ENCODE measurements at regions not wholly inside any gene's neighbourhood (a gene's known extent, or its start where the extent isn't known, plus 50 kb on each side); places are given as distances from the start of the nearest gene placed in this dataset.

- no peak for DNase-seq
Observed at GRCh38 chr2:239500574-239501550, 100.0 kb upstream of the HDAC4 start.

- no peak for DNase-seq
Observed at GRCh38 chr2:239499726-239500573, 99.1 kb upstream of the HDAC4 start.

GRCh38 chr2:239498981-239499634, 98.3 kb upstream of the HDAC4 start:
- no peak for DNase-seq

DNA sequence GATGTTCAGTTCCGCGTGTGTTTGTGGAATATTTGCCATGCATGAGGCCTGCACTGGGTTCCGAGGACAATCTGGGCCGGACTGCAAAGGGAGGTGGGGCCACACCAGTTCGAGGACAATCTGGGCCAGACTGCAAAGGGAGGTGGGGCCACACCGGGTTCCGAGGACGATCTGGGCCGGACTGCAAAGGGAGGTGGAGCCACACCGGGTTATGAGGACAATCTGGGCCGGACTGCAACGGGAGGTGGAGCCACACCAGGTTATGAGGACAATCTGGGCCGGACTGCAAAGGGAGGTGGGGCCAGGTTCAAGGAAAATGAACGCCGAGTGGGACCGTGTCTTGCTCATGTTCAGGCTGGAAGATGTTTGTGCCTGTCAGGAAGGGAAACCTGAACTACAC, 97.8 kb upstream of the HDAC4 start:
- no peak for DNase-seq

DNA sequence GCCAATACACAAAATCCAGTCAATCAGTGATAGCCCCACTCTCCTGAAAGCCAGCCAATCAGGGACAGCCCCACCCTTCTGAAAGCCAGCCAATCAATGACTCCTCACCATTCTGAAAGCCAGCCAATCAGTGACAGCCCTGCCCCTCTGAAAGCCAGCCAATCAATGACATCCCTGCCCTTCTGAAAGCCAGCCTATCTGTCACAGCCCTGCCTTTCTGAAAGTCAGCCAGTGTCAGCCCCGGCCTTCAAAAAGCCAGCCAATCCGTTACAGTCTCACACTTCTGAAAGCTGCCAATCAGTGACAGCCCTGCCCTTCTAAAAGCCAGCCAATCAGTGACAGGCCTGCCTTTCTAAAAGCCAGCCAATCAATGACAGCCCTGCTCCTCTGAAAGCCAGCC, 95.9 kb upstream of the HDAC4 start:
- no peak for DNase-seq

DNA sequence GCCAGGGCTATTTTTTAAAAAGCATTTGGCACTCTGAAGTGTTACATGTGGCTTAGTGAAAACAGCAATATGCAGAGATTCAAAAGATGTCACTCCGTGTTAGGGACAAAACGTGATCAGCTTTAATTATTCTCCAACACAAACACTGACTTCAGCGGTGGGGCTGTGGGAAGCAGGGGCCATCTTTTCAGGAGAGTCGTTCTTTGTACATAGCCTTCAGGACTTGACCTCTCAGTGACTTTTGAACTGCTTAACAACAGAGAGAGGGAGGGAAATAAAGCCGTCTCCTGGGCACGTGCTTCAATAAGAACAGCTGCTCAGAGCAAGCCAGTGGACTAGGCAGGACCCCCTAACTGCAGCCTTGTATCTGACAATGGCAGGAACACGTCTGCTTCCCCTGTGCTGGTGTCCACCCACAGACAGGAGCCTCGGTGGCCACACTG, 95.0 kb upstream of the HDAC4 start:
- DNase-seq: no peak

DNA sequence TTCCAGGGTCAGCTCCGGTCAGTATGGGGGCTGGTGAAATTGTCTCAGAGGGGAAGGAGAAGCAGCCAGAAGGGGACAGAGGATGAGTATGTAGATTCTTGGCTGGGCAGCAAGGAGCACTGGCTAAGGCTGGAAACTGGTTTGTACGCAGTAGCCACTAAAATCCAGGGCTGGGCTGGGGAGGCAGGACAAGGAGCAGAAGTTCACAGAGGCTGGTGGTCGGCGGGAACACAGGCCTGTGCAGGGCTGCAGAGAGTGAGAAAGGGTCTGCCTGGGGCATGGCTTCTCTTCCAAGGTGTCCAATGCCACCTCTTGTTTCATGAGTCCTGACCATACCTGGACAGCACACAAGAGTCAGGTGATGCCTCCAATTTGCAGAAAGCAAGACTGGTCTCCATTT, 94.4 kb upstream of the HDAC4 start:
- no peak for DNase-seq

DNA sequence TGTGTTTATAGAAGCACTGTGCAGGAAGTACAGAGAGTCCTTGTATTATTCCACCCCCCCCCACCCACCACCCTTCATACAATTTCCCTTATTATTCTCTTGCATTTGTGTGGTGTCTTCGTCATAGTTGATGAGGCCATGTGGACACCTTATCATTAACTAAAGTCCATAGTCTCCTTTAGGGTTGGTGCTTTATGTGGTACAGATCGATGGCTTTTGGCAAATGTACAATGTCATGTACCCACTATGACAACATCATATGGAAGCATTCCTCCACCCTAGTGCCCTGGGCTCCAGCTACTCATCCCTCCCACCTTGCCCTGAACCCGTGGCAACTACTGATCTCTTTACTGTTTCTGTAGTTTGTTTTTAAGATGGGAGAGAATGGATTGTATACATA, 93.8 kb upstream of the HDAC4 start:
- no peak for DNase-seq

GRCh38 chr2:239489481-239489880, 88.7 kb upstream of the HDAC4 start:
- DNase-seq: no peak

DNA sequence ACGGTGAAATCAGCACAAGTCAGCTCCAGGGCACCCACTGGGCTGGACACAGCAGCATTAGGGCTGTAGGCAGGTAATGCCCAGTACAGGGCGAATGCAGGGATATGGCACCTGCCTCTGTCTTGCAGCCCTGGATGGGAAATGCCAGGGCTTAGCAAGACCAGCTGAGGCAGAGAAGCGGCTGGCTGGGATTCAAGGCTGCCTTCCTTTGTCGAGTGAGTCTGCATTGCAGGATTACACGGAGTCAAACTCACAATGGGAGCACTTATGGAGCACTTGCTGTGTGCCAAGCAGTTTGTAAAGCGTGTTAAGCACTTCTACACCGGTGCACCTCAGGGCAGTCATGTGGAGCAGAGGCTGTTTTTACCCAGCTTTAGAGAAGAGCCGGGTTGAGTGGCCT, 87.3 kb upstream of the HDAC4 start:
- no peak for DNase-seq

DNA sequence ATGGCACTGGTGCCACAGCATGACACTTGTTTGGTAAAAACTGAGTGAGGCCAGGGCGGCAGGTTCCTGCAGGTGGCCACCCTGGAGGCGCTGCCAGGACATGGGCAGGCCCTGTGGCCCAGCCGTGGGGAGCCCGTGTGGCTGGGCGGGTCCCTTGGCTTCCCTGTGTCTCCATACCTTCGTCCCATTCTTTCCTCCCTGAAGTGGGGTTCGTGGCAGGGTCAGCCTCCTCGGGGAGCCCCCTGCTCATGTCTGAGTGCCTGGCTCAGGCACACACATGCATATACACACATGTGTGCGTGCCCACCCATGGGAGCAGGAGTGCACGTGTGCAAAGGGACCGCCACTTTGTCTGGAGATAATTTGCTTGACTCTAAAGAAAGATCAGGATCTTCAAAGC, 86.5 kb upstream of the HDAC4 start:
- DNase-seq: no peak

GRCh38 chr2:239485622-239486021, 84.8 kb upstream of the HDAC4 start:
- DNase-seq: no peak

DNA sequence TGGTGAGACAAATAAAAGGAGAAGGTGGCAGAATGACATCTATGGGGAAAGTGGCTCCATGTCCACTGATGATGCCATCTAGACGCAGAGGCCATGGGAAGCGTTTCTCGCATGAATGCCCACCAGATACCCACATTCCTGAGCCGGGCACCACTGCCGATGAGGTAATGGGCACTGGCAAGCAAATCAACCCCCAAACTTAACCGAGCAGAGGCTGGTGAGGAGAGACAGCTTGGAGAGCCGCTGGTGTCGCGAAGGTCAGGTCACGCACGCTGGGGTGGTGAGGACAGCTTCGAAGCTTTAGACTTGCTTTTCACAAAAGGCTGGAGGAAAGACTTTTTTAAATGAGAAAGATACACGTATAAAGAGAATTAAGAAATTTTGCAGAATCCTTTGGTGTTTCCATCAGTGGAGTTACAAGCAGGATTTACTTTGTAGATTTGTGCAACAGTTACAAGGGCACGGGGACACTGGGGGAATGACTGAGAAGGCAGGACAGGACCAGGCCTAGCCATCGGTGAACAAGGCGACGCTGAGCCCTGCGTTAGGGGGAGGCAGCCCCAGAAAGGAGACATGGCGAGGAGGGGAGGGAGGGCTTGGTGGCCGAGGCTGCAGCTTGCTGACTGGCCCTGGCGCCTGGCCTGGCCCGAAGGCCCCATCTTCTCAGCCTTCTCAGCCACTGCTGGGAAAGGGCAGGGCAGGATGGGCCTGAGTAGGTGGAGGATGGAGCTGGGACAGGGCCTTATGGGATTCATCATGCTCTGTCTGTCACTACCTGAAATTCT, 83.9 kb upstream of the HDAC4 start:
- DNase-seq: no peak

DNA sequence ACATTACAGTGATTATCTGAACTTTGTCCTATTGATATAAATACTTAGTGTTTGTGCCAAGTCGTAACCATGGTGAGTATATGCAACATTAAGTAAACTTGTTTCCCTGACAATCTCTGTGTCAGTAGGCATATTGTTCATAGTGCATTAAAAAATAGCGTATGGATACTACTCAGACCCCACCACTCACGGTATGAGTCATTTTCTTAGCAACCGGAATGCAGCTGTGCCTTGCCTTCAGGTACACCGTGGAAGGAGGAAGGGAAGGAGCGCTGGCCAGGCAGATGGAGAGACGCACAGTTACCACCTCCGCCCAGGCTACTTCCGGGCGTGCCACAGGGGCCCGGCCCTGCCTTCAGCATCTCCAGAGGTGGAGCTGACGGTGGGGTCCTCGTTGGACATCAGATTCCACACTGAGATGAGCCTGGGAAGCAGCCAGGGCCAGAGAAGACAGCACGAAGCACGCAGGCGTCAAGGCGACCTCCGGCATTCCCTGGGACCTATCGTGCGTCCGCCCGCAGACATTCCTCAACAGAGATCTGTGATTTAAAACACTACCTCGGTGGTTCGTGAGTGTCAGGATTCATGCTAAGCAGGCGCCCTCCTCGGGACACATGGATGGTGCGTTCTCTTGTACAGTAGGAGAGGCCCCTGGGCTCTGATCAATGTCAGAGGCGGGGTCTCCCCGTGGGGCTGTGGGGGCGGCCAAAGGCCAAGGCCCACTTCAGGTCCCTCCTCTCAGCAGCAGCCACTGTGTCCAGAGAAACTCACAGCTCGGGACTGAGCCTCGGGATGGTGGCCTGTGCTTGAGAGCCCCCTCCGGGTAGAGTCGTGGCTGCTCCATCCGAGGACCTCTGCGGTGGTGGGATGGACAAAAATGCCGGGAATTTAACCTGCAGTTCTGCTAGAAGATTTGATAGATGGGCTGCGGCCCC, 82.2 kb upstream of the HDAC4 start:
- no peak for DNase-seq

- no peak for DNase-seq
Observed at GRCh38 chr2:239479471-239479870, 78.7 kb upstream of the HDAC4 start.

DNA sequence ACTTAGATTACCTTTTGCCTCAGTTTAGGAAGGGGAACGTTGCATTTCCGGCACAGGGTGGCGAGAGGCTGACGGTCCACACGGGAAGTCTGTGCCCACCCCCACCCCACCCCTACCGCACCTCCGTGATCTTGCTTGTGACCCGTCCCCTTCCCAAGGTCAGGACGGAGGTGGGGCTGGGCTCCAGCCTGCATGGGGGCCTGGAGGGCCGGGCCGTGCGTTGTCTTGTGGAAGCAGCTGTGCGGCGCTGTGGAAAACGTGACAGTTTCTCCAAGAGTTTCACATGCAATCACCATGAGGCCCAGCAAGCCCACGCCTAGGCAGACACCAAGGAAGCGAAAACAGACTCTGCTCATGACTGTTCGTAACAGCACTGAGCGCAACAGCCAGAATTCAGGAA, 76.8 kb upstream of the HDAC4 start:
- no peak for DNase-seq

DNA sequence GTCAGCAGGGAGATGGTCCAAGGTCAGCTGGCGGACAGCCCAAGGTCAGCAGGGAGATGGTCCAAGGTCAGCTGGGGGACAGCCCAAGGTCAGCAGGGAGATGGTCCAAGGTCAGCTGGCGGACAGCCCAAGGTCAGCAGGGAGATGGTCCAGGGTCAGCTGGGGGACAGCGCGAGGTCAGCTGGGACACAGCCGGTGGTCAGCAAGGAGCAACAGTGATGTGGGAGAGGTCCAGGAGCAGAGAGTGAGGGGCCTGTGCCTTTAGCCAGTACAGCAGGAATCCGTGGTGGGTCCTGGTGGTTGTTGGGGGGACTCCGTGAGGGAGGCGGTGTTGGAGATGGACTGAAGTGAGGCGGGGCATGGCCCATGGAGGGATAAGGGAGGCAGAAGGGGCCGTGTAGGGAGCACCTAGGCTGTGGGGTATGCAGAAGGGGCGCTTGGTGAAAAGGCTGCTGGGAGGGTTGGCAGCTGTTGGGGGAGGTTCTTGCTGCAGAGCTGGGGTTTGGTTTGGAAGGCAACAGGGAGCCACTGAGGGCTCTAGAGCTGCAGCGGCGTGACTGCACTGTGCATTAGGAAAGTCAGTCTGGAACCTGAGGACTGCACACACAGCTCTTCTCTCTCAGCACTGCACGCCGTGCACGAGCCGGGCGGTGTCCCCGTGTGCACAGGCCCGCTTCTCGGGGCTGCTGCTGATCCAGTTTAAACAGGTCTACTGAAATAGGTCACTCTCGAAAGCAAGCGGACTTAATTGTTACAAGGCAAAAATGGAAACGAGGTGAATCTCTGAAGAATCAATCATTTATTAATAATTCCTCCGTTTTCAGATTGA, 76.2 kb upstream of the HDAC4 start:
- DNase-seq: no peak

- no peak for DNase-seq
Observed at GRCh38 chr2:239476029-239476756, 75.4 kb upstream of the HDAC4 start.

DNA sequence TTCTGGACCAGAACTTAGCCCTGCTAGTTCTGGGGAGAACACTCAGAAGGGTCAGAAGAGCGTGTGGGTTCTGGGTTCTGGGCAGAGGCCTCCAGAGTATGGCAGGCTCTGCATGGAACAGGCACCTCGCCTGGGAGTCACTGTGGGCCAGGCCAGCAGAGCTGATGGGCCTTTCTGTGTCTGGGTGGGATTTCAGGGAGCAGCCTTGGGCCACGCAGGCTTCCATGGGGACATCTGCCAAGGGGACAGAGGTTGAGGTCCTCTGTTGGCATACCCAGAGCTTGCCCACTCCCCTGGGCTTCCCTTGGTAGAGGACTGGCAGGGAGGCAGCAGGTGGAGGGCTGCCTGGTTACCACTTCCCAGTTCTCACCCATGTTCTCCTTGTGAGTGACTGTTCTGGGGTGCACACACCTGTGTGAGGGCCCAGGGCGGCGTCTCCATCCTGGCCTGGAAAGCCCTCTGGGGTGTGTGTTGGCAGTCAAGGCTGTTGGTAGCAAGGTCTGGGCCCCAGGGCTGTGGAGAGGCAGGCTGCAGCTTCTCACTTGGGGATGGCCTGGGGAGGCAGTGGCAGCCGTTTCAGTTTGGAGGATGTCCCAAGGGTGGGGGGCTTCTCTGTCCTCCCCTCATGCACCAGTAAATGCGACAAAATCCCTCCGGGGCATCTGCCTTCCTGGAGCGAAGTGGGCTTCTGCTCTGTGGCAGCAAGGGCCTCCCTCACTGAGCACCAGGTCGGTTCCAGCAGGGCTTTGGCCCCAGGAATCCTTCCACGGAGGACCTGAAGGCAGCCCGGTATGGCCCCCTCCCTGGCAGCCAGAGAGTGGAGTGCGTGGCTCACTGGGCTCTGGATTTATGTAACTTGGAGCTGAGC, 74.6 kb upstream of the HDAC4 start:
- DNase-seq: no peak

All from NCI-H187 (cell line).